Stimulated activated CD8-positive, alpha-beta memory T cell treated with anti-CD3 and anti-CD28 coated beads, Interleukin-2, amount 100 ng/mL, for 48 hours (primary cell): ENCODE measurements at regions not wholly inside any gene's neighbourhood (a gene's known extent, or its start where the extent isn't known, plus 50 kb on each side); places are given as distances from the start of the nearest gene placed in this dataset.
"Not testable (repeated sequence)": the region's sequence is repeated elsewhere in the genome, so short reads cannot be mapped to it uniquely, and the experiment has no call there.

Experiments used
- DNase-seq, 2 donors: peaks; one replicate each; pipeline ENCODE4 v3.0.0-alpha.2; 2020; ENCODE audit warnings: low read depth in 2 of 2

DNA sequence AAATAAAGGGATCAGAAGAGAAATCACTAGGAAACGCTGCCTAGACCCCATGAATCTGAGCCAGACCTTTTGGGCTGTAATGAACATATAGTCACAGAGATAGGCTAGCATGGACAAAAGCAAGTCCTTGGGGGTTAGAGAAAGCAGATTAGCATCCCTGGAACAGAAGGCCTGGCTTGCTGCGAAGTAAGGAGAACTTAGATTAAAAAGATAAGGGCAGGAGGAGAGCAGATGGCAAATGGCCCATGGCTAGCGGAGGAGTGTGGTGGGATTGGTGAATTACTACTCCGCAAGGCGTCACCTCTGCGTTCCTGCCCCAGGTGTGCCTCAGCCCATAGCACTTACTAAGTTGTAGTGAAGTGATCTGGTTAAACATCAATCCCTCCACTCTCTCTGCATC lies 92.3 kb upstream of the ZNF438 start:
- DNase-seq, result no peak

- DNase-seq, result no peak
Observed at GRCh38 chr10:31124852-31125251, 93.2 kb upstream of the ZNF438 start.

GRCh38 chr10:31125789-31126188 lies 94.1 kb upstream of the ZNF438 start:
- no peak for DNase-seq

- DNase-seq, result no peak
Observed at GRCh38 chr10:31126593-31126992, 94.9 kb upstream of the ZNF438 start.

GRCh38 chr10:31128536-31128935 lies 96.9 kb upstream of the ZNF438 start:
- no peak for DNase-seq

DNA sequence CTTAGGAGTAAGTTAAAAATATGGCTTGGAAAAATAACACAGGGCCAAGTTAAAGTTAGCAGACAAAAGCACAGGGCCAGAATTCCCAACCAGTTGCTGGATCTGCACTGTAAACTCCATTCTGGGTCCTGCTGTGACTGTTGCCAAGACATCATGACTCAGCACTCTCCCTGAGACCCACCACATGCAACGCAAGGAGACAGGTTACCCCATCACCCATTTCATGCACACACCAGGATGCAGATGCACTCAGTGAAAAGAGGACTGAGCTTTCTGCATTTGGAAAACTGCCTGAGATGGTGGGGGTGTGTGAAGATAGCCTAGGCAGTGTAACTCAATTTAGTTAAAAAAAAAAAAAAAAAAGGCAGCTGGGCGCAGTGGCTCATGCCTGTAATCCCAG lies 97.6 kb upstream of the ZNF438 start:
- DNase-seq, result no peak

DNA sequence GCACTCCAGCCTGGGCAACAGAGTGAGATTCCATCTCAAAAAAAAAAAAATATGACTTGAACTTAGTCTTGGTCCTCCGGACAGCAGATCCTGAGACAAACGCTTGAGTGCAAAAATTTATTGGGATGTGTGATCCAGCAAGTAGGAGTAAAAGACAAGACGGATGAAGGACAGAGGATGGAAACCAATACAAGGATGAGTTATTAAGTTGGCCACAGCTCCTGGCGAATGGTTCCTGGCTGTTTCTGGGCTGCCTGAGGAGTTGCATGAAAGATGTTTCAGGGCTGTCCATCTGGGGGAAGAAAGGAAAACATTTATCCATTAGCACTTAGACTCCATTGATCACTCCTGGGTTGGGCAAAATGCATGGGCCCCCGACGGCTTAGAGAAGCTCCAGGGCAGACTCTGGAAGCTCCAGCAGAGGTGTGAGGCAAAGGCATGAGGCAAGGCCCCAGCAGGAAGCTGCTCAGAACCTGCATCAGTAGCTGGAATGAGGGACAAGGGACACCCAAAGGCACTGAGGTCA lies 98.3 kb upstream of the ZNF438 start:
- DNase-seq, result no peak

- no peak for DNase-seq
Observed at GRCh38 chr10:31130406-31130805, 98.7 kb upstream of the ZNF438 start.

DNA sequence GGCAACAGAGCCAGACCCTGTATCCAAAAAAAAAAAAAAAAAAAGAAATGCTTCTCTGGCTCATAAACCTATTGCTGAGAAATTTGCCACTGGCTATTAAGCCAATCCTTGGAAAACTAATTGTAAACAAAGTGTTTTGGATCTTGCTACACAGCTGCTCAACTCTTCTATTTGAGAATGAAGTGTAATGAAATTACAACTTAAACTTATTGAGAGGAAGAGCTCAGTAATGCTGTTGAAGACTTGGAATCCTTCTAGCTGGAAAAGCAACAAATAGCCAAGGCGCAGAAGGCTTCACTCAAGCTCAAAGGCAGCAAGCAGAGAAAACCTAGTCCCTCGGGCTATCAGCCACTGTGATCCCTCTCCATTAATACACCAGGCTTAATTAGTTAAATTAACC lies 99.6 kb upstream of the ZNF438 start:
- DNase-seq, result no peak

GRCh38 chr10:31132681-31133244 lies 101.1 kb upstream of the ZNF438 start:
- no peak for DNase-seq

DNA sequence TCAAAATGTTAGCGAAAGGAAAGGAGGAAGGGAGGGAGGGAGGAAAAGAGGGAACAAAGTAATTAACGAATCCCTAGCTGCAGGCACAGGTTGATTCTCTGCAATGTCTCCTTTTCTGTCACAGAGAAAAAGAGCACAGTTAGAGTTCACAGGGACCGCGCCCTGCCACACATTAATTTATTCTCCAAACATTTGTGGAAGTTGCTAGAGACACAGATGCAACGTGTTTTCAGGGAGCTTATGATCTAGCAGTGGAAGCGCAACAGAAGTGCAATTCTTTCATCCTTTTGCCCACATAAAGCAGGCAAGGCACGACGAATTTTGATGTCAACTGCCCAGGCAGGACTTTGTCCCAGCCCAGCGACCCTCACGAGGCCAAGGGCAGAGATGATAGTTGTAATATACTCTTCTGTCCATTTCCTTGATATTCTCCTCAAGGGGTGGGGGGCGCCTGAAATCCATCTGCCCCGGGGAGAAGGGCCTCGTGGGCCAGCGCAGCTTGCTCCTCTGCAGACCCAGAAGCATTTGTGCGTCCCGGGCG lies 101.7 kb upstream of the ZNF438 start:
- no peak for DNase-seq

DNA sequence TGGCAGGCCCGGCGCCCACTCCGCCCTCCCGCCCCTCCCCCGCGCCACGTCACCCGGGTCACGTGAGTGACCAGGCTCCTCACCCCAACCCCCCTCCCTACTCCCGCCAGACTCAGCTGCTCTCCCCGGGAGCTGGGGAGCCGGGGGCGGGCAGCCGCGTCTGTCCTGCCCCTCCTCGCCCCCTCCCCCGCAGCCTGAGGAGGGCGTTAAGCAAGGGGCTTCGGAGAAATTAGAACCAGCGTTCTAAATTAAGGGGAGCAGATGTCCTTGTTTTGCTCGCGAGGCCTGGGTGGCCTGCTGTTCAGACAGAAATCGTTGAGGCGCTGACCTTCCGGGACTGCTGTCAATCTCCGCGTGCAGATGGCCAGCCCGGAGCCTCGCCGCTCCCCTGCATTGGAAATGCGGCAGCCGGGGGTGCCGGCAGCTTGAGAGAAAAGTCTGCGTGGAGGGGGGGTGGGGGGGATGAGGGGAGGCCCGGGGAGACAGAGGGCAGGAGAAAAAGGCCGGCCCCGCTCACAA lies 102.2 kb upstream of the ZNF438 start:
- DNase-seq, result peak; percentile 51 to 68

- no peak for DNase-seq
Observed at GRCh38 chr10:31134311-31134952, 102.8 kb upstream of the ZNF438 start.

DNA sequence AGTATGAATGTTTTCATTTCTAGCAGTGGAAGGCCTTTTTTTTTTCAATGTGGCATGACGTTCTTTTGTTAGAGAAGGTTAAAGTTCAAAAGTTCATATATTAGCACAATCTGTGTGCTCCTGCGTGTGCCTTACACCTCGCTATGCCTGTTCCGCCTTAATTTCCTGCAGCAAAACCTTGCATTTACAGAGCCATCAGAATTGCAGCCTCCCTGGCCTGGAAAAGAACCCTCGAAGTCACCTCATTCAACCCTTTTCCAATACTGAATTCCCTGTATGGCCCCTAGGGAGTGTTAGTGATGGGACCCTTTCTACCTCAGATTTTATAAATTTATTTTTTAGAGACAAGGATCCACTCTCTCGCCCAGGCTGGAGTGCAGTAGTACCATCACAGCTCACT lies 103.5 kb upstream of the ZNF438 start:
- DNase-seq, result no peak

- not testable (repeated sequence) for DNase-seq
Observed at GRCh38 chr10:31135791-31136190, 104.1 kb upstream of the ZNF438 start.

DNA sequence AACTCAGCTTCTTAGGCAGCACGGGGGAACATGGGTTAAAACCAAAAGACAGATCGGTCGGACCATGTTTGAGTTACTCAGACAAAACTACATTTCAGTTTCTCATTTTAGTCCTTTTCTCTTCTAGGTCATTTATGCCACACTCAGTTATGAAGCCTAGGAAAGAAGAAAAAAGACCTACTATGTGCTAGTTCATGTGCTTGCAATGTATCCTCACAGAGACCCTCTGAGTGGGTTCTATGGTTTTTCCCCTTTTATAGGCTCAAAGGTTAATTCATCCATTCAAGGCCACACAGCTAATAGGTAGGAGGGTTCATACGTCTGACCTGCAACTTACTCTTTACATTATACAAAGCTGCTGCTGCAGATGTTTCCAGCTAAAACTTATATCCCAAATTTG lies 104.7 kb upstream of the ZNF438 start:
- DNase-seq, result no peak

- no peak for DNase-seq
Observed at GRCh38 chr10:31136930-31137885, 105.5 kb upstream of the ZNF438 start.

- no peak for DNase-seq
Observed at GRCh38 chr10:31138026-31138553, 106.4 kb upstream of the ZNF438 start.

DNA sequence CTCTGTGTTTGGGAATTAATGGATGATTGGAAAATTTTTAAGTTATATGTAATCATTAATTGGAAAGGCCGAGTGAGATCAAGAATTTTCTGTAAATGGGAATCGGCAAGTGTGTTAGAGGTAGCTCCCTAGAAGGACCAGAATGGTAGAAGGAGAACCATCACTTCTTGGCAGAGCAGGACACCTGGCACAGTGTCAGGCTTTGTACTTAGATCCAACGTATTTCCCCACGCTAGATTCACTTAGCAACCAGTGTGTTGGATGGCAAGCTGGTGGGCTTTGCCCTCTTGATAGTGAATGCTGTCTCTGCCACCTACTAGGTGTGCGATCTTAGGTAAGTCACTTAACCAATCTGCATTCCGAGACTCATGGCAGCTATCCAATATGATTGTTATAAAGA lies 107.8 kb upstream of the ZNF438 start:
- DNase-seq, result no peak

DNA sequence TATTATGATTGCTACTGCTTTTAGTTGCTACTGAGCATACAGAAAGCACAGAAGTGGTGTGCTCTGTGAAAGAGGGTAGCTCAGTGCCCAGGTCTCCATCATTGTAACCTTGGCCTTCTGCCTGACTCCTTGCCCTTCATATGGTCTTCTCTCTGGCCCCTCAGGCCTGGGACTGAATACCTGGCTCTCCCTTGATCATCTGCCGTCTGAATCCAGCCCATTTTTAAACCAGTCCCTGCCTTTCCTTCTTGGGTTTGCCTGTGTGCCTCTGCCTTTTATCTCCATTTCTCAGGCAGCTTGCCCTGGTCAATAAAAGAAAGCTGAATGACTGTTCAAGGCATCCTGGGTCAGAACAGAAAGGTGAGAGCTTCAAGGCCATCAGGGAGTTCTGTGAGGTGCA lies 109.1 kb upstream of the ZNF438 start:
- no peak for DNase-seq

GRCh38 chr10:31142026-31142425 lies 110.4 kb upstream of the ZNF438 start:
- no peak for DNase-seq
